ENCODE measurements at regions not wholly inside any gene's neighbourhood (a gene's known extent, or its start where the extent isn't known, plus 50 kb on each side); places are given as distances from the start of the nearest gene placed in this dataset.
"Not testable (repeated sequence)": the region's sequence is repeated elsewhere in the genome, so short reads cannot be mapped to it uniquely, and the experiment has no call there.

GRCh38 chr4:26048950-26049349 is 134.9 kb downstream of the SMIM20 start:
- no peak for FAIRE-seq

- no peak for FAIRE-seq
Observed at GRCh38 chr4:26049447-26049846, 135.4 kb downstream of the SMIM20 start.

- FAIRE-seq = no peak
Observed at GRCh38 chr4:26050212-26050643, 136.2 kb downstream of the SMIM20 start.

- no peak for FAIRE-seq
Observed at GRCh38 chr4:26050671-26051070, 136.7 kb downstream of the SMIM20 start.

- no peak for FAIRE-seq
Observed at GRCh38 chr4:26051240-26051639, 137.2 kb downstream of the SMIM20 start.

- no peak for FAIRE-seq
Observed at GRCh38 chr4:26052663-26053541, 138.9 kb downstream of the SMIM20 start.

- FAIRE-seq = no peak
Observed at GRCh38 chr4:26053761-26054160, 139.7 kb downstream of the SMIM20 start.

GRCh38 chr4:26055855-26056254 is 141.8 kb downstream of the SMIM20 start:
- FAIRE-seq = no peak

GRCh38 chr4:26056406-26056805 is 142.4 kb downstream of the SMIM20 start:
- no peak for FAIRE-seq

GRCh38 chr4:26057839-26058238 is 143.8 kb downstream of the SMIM20 start:
- FAIRE-seq = not testable (repeated sequence)

GRCh38 chr4:26058537-26058936 is 144.5 kb downstream of the SMIM20 start:
- no peak for FAIRE-seq

GRCh38 chr4:26059391-26060154 is 145.6 kb downstream of the SMIM20 start:
- FAIRE-seq = no peak

GRCh38 chr4:26060286-26060685 is 146.3 kb downstream of the SMIM20 start:
- no peak for FAIRE-seq

GRCh38 chr4:26061248-26061986 is 147.4 kb downstream of the SMIM20 start:
- FAIRE-seq = no peak

- no peak for FAIRE-seq
Observed at GRCh38 chr4:26062215-26062614, 148.2 kb downstream of the SMIM20 start.

GRCh38 chr4:26064009-26064408 is 150.0 kb downstream of the SMIM20 start:
- FAIRE-seq = not testable (repeated sequence)

- FAIRE-seq = no peak
Observed at GRCh38 chr4:26065833-26066232, 151.8 kb downstream of the SMIM20 start.

- no peak for FAIRE-seq
Observed at GRCh38 chr4:26067035-26067434, 153.0 kb downstream of the SMIM20 start.

GRCh38 chr4:26069218-26069617 is 155.2 kb downstream of the SMIM20 start:
- FAIRE-seq = no peak

GRCh38 chr4:26071688-26072087 is 157.7 kb downstream of the SMIM20 start:
- no peak for FAIRE-seq

- no peak for FAIRE-seq
Observed at GRCh38 chr4:26073886-26074560, 160.0 kb downstream of the SMIM20 start.

GRCh38 chr4:26074712-26075430 is 160.9 kb downstream of the SMIM20 start:
- FAIRE-seq = no peak

Data from A204.1 (cell line).